ENCODE measurements at regions not wholly inside any gene's neighbourhood (a gene's known extent, or its start where the extent isn't known, plus 50 kb on each side); places are given as distances from the start of the nearest gene placed in this dataset.

- TF ChIP-seq CTCF (conservative IDR thresholded peaks at IDR 0.05; ENCODE audit: low read depth, low read length) (no peak), EZH2 (IDR thresholded peaks at IDR 0.05; ENCODE audit: borderline replicate concordance, low read depth, low read length, poor library complexity, severe bottlenecking) (no peak)
- H3K36me3 ChIP-seq (ENCODE audit: insufficient read depth, low read length, poor library complexity, severe bottlenecking) = no peaks in the 10 kb centered on the region
- H3K4me1 ChIP-seq (ENCODE audit: insufficient read depth, low read length, poor library complexity, severe bottlenecking) = no peaks in the 10 kb centered on the region
- intact Hi-C loops (cut with micrococcal nuclease; ENCODE audit: unreplicated experiment) = no loop called here
- ChIA-PET POLR2A (ENCODE audit: low non-redundant PET) (no interaction called here), CTCF (no interaction called here)
- no peaks in the 10 kb centered on the region for H3K9me3 ChIP-seq (ENCODE audit: low read depth, low read length, poor library complexity, severe bottlenecking)
- no peak for DNase-seq (ENCODE audit: low spot score)
- H3K27me3 ChIP-seq (replicated peaks; ENCODE audit: insufficient read depth, low read depth, low read length, poor library complexity) = no peaks in the 10 kb centered on the region
- no peak overlapping the region for H3K4me3 ChIP-seq (ENCODE audit: low read depth, low read length, poor library complexity, severe bottlenecking)
- no peak overlapping the region for H3K27ac ChIP-seq (ENCODE audit: low read depth, low read length, poor library complexity, severe bottlenecking)
- BruUV-seq (replicated peaks) = no TSS peak
These were observed 222.7 kb upstream of the LNX1 start for GRCh38 chr4:53813998-53814397.

GRCh38 chr4:53810643-53811042, 219.4 kb upstream of the LNX1 start:
- H3K27me3 ChIP-seq (replicated peaks; ENCODE audit: insufficient read depth, low read depth, low read length, poor library complexity) = no peaks in the 10 kb centered on the region
- TF ChIP-seq CTCF (conservative IDR thresholded peaks at IDR 0.05; ENCODE audit: low read depth, low read length) = no peak
- no peak for TF ChIP-seq EZH2 (IDR thresholded peaks at IDR 0.05; ENCODE audit: borderline replicate concordance, low read depth, low read length, poor library complexity, severe bottlenecking)
- no peak overlapping the region for H3K4me3 ChIP-seq (ENCODE audit: low read depth, low read length, poor library complexity, severe bottlenecking)
- no peak for DNase-seq (ENCODE audit: low spot score)
- H3K36me3 ChIP-seq (ENCODE audit: insufficient read depth, low read length, poor library complexity, severe bottlenecking) = no peaks in the 10 kb centered on the region
- H3K4me1 ChIP-seq (ENCODE audit: insufficient read depth, low read length, poor library complexity, severe bottlenecking) = no peaks in the 10 kb centered on the region
- no peak overlapping the region for H3K27ac ChIP-seq (ENCODE audit: low read depth, low read length, poor library complexity, severe bottlenecking)
- CTCF ChIA-PET = no interaction called here
- POLR2A ChIA-PET (ENCODE audit: low non-redundant PET) = no interaction called here
- H3K9me3 ChIP-seq (ENCODE audit: low read depth, low read length, poor library complexity, severe bottlenecking) = no peaks in the 10 kb centered on the region
- BruUV-seq (replicated peaks) = no TSS peak
- intact Hi-C loops (cut with micrococcal nuclease; ENCODE audit: unreplicated experiment) = no loop called here

GRCh38 chr4:53809816-53810215, 218.5 kb upstream of the LNX1 start:
- POLR2A ChIA-PET (ENCODE audit: low non-redundant PET) = no interaction called here

More at GRCh38 chr4:53809816-53810215, 218.5 kb upstream of the LNX1 start:
- no peaks in the 10 kb centered on the region for H3K27me3 ChIP-seq (replicated peaks; ENCODE audit: insufficient read depth, low read depth, low read length, poor library complexity)
- H3K36me3 ChIP-seq (ENCODE audit: insufficient read depth, low read length, poor library complexity, severe bottlenecking) = no peaks in the 10 kb centered on the region
- intact Hi-C loops (cut with micrococcal nuclease; ENCODE audit: unreplicated experiment) = no loop called here
- BruUV-seq (replicated peaks) = no TSS peak
- no peak for DNase-seq (ENCODE audit: low spot score)
- no peak overlapping the region for H3K4me3 ChIP-seq (ENCODE audit: low read depth, low read length, poor library complexity, severe bottlenecking)
- no peak overlapping the region for H3K27ac ChIP-seq (ENCODE audit: low read depth, low read length, poor library complexity, severe bottlenecking)
- no peak for TF ChIP-seq CTCF (conservative IDR thresholded peaks at IDR 0.05; ENCODE audit: low read depth, low read length)
- TF ChIP-seq EZH2 (IDR thresholded peaks at IDR 0.05; ENCODE audit: borderline replicate concordance, low read depth, low read length, poor library complexity, severe bottlenecking) = no peak
- no peaks in the 10 kb centered on the region for H3K4me1 ChIP-seq (ENCODE audit: insufficient read depth, low read length, poor library complexity, severe bottlenecking)
- no peaks in the 10 kb centered on the region for H3K9me3 ChIP-seq (ENCODE audit: low read depth, low read length, poor library complexity, severe bottlenecking)
- CTCF ChIA-PET = no interaction called here
